22Rv1 (cell line): ENCODE measurements at regions not wholly inside any gene's neighbourhood (a gene's known extent, or its start where the extent isn't known, plus 50 kb on each side); places are given as distances from the start of the nearest gene placed in this dataset.

Experiments used
- H3K27ac ChIP-seq: fragments of 450-650 bp; 2 replicates; pipeline ENCODE4 v1.5.1; 2017
- CTCF ChIP-seq: fragments of 450-650 bp; IDR thresholded peaks from 2 replicates; pipeline ENCODE4 v1.5.1; 2017; ENCODE audit warnings: mild to moderate bottlenecking
- ZFX ChIP-seq: fragments of 450-650 bp; IDR thresholded peaks from 2 replicates; pipeline ENCODE4 v1.6.1; 2017; ENCODE audit warnings: antibody characterized with exemption, borderline replicate concordance

GRCh38 chr11:123254357-123254756 lies 59.3 kb upstream of the CLMP start:
- no peak for TF ChIP-seq ZFX
- no peak for TF ChIP-seq CTCF
- H3K27ac ChIP-seq = no peak overlapping the region

- no peak overlapping the region for H3K27ac ChIP-seq
- TF ChIP-seq CTCF (no peak), ZFX (no peak)
Observed at GRCh38 chr11:123253911-123254310, 58.9 kb upstream of the CLMP start.

- TF ChIP-seq CTCF (no peak), ZFX (no peak)
- H3K27ac ChIP-seq = no peak overlapping the region
Observed at GRCh38 chr11:123253223-123253622, 58.2 kb upstream of the CLMP start.

- no peak overlapping the region for H3K27ac ChIP-seq
- TF ChIP-seq ZFX = no peak
- no peak for TF ChIP-seq CTCF
Observed at GRCh38 chr11:123251657-123252344, 56.8 kb upstream of the CLMP start.

- no peak overlapping the region for H3K27ac ChIP-seq
- no peak for TF ChIP-seq ZFX
- no peak for TF ChIP-seq CTCF
Observed at GRCh38 chr11:123250892-123251656, 56.0 kb upstream of the CLMP start.

GRCh38 chr11:123249354-123249753 lies 54.3 kb upstream of the CLMP start:
- TF ChIP-seq ZFX (no peak), CTCF (no peak)
- no peak overlapping the region for H3K27ac ChIP-seq

GRCh38 chr11:123247813-123248379 lies 52.8 kb upstream of the CLMP start:
- H3K27ac ChIP-seq = no peak overlapping the region

More at GRCh38 chr11:123247813-123248379, 52.8 kb upstream of the CLMP start:
- no peak for TF ChIP-seq ZFX
- TF ChIP-seq CTCF = no peak
